GM23338 (cell line): ENCODE measurements at regions not wholly inside any gene's neighbourhood (a gene's known extent, or its start where the extent isn't known, plus 50 kb on each side); places are given as distances from the start of the nearest gene placed in this dataset.

ENCODE experiments used
- ATAC-seq: fragments of 200-7000 bp; cut with Tn5 transposase; 3 replicates; pipeline ENCODE4 v1.9.1; 2020
- DNase-seq: peaks from one replicate; pipeline ENCODE4 v3.0.0-alpha.2; 2015; ENCODE audit warnings: low spot score
- H2AFZ ChIP-seq: fragments of 200-600 bp; sonication (generic); 2 replicates; pipeline ENCODE4 v1.8.0; 2016; ENCODE audit warnings: antibody characterized with exemption, mild to moderate bottlenecking, moderate library complexity
- H3F3A ChIP-seq: fragments of 200-600 bp; sonication (generic); replicated peaks from 2 replicates; pipeline ENCODE4 v1.8.0; 2017; ENCODE audit warnings: antibody characterized with exemption, mixed run types, low read depth
- H3K27ac ChIP-seq: fragments of 200-600 bp; sonication (generic); 2 replicates; pipeline ENCODE4 v1.6.1; 2016; ENCODE audit warnings: low read depth
- H3K27me3 ChIP-seq: fragments of 200-600 bp; sonication (generic); 2 replicates; pipeline ENCODE4 v1.8.0; 2016; ENCODE audit warnings: mild to moderate bottlenecking, mixed run types, moderate library complexity; ENCODE audit not compliant: insufficient read depth
- H3K36me3 ChIP-seq: fragments of 200-600 bp; sonication (generic); 2 replicates; pipeline ENCODE4 v1.8.0; 2016; ENCODE audit warnings: mild to moderate bottlenecking; ENCODE audit not compliant: insufficient read depth
- H3K4me1 ChIP-seq: fragments of 200-600 bp; sonication (generic); 2 replicates; pipeline ENCODE4 v1.8.0; 2016; ENCODE audit warnings: mild to moderate bottlenecking, moderate library complexity; ENCODE audit not compliant: insufficient read depth
- H3K4me2 ChIP-seq: fragments of 200-600 bp; sonication (generic); 2 replicates; pipeline ENCODE4 v1.7.1; 2017; ENCODE audit warnings: mixed run types
- H3K4me3 ChIP-seq: fragments of 200-600 bp; sonication (generic); 2 replicates; pipeline ENCODE4 v1.6.1; 2016; ENCODE audit warnings: mixed run types
- H3K79me2 ChIP-seq: fragments of 200-600 bp; sonication (generic); replicated peaks from 2 replicates; pipeline ENCODE4 v1.8.0; 2017; ENCODE audit warnings: mild to moderate bottlenecking; ENCODE audit not compliant: insufficient read depth
- H3K9me2 ChIP-seq: fragments of 200-600 bp; sonication (generic); 2 replicates; pipeline ENCODE4 v1.8.0; 2017; ENCODE audit not compliant: insufficient read depth
- H4K20me1 ChIP-seq: fragments of 200-600 bp; sonication (generic); replicated peaks from 2 replicates; pipeline ENCODE4 v1.8.0; 2017; ENCODE audit warnings: mild to moderate bottlenecking; ENCODE audit not compliant: insufficient read depth
- H3K27ac Mint-ChIP-seq: 2 replicates; pipeline ENCODE4 v1.8.0; 2020; ENCODE audit warnings: inconsistent platforms, mild to moderate bottlenecking, moderate library complexity, mixed read lengths
- H3K27me3 Mint-ChIP-seq: 3 replicates; pipeline ENCODE4 v1.8.0; 2022; ENCODE audit warnings: low read depth, mild to moderate bottlenecking, moderate library complexity, mixed read lengths, inconsistent platforms; ENCODE audit not compliant: insufficient read depth, poor library complexity
- H3K36me3 Mint-ChIP-seq: 3 replicates; pipeline ENCODE4 v1.8.0; 2021; ENCODE audit warnings: low read depth, mild to moderate bottlenecking, inconsistent platforms, moderate library complexity, mixed read lengths
- H3K4me1 Mint-ChIP-seq: 3 replicates; pipeline ENCODE4 v1.8.0; 2020; ENCODE audit warnings: mild to moderate bottlenecking, inconsistent platforms, mixed read lengths
- H3K4me3 Mint-ChIP-seq: 3 replicates; pipeline ENCODE4 v1.8.0; 2021; ENCODE audit warnings: moderate library complexity, mild to moderate bottlenecking, inconsistent platforms, mixed read lengths
- H3K9me3 Mint-ChIP-seq: 3 replicates; pipeline ENCODE4 v1.8.0; 2020; ENCODE audit warnings: moderate library complexity, mild to moderate bottlenecking, inconsistent platforms, mixed read lengths
- EZH2 ChIP-seq: fragments of 200-600 bp; sonication (generic); IDR thresholded peaks from one replicate; pipeline ENCODE4 v1.8.0; 2017; ENCODE audit warnings: antibody characterized with exemption, mild to moderate bottlenecking, low read depth; ENCODE audit not compliant: unreplicated experiment
- EZH2phosphoT487 ChIP-seq: fragments of 200-600 bp; sonication (generic); IDR thresholded peaks from one replicate; pipeline ENCODE4 v1.8.1; 2018; ENCODE audit warnings: antibody characterized with exemption; ENCODE audit not compliant: unreplicated experiment
- JUNB ChIP-seq: IDR thresholded peaks from one replicate; pipeline ENCODE4 v1.6.1; 2016; ENCODE audit warnings: antibody characterized with exemption; ENCODE audit not compliant: unreplicated experiment
- NANOG ChIP-seq: IDR thresholded peaks from 2 replicates; pipeline ENCODE4 v1.6.1; 2016; ENCODE audit warnings: antibody characterized with exemption, borderline replicate concordance
- POLR2AphosphoS5 ChIP-seq: IDR thresholded peaks from 2 replicates; pipeline ENCODE4 v1.6.1; 2016; ENCODE audit warnings: antibody characterized with exemption, low read depth
- REST ChIP-seq: IDR thresholded peaks from one replicate; pipeline ENCODE4 v1.6.1; 2018; ENCODE audit warnings: antibody characterized with exemption; ENCODE audit not compliant: unreplicated experiment
- STAT1 ChIP-seq: IDR thresholded peaks from one replicate; pipeline ENCODE4 v1.6.1; 2016; ENCODE audit warnings: antibody characterized with exemption; ENCODE audit not compliant: unreplicated experiment
- ZNF114 ChIP-seq: fragments of 250-450 bp; sonication (Bioruptor Pico); IDR thresholded peaks from 2 replicates; pipeline ENCODE4 v1.5.0; 2020; ENCODE audit warnings: mild to moderate bottlenecking, moderate library complexity
- TF ChIP-seq, protein P1 (sequence below): IDR thresholded peaks from 2 replicates; pipeline ENCODE4 v1.6.1; 2016; ENCODE audit warnings: antibody characterized with exemption
- TF ChIP-seq, protein P2 (sequence below), 2 experiments: fragments of 200-600 bp in 1 of 2; sonication (generic) in 1 of 2; conservative IDR thresholded peaks; 2 replicates each; pipeline versions ENCODE4 v1.5.1 to v1.6.1; 2016 to 2017; ENCODE audit warnings: antibody characterized with exemption in 2 of 2, low read depth in 2 of 2, mild to moderate bottlenecking in 2 of 2, moderate library complexity in 1 of 2

DNA sequence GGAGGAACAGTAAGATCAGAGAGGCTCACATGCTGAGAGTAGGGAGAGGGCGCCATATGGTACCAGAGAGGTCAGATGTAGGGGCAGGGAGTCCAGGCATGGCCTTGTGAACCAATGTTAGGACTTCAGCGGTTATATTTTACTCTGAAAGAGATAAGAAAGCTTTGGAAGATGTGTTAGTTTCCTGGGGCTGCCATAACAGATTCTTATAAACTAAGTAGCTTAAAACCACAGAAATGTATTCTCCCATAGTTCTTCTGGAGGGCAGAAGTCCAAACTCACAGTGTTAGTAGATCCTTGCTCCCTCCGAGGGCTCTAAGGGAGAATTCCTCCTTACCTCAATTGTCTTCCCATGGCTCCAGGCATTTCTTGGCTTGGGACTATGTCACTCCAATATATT is 502.5 kb upstream of the ADGRL2 start:
- no peak overlapping the region for H3K4me3 Mint-ChIP-seq
- TF ChIP-seq STAT1 (no peak), NANOG (no peak)
- TF ChIP-seq, protein P1, sequence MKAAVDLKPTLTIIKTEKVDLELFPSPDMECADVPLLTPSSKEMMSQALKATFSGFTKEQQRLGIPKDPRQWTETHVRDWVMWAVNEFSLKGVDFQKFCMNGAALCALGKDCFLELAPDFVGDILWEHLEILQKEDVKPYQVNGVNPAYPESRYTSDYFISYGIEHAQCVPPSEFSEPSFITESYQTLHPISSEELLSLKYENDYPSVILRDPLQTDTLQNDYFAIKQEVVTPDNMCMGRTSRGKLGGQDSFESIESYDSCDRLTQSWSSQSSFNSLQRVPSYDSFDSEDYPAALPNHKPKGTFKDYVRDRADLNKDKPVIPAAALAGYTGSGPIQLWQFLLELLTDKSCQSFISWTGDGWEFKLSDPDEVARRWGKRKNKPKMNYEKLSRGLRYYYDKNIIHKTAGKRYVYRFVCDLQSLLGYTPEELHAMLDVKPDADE = no peak
- Histone ChIP-seq H3K4me1 (peaks cover 19% of the 10 kb centered on the region; the same call in 1 of the 2 replicates), H3K9me2 (peaks cover 23% of the 10 kb centered on the region), H2AFZ (no peak overlapping the region), H3K79me2 (no peaks in the 10 kb centered on the region), H3K27ac (no peak overlapping the region), H3K4me2 (no peak overlapping the region), H3F3A (no peaks in the 10 kb centered on the region), H3K4me3 (no peak overlapping the region), H4K20me1 (no peaks in the 10 kb centered on the region), H3K36me3 (no peaks in the 10 kb centered on the region), H3K27me3 (no peaks in the 10 kb centered on the region)
- DNase-seq (no peak), ATAC-seq (no peak)
- H3K27me3 Mint-ChIP-seq = peaks cover 3% of the 10 kb centered on the region
- H3K27ac Mint-ChIP-seq = no peak overlapping the region
- no peaks in the 10 kb centered on the region for H3K9me3 Mint-ChIP-seq
- H3K4me1 Mint-ChIP-seq = peaks cover 6% of the 10 kb centered on the region; the same call in 2 of the 3 replicates
- H3K36me3 Mint-ChIP-seq = no peaks in the 10 kb centered on the region

DNA sequence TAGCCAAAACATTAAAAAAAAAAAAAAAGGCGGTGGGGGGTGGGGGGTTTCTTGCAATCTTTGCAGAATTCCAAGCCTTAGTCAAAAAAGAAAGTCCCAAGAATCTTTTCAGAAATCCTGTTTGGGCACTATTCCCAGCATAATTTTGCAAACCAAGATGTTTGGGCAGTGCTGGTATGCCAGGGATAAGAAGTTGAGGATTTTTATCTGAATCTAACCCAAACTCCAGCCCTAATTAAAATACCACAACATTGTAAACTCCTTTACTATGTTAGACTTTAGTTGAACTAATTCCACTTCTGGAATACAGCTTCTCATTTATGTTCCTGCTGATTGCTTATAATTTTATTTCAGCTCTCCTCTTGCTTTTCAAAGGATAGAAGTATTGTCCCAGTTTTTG is 504.1 kb upstream of the ADGRL2 start:
- H3K9me3 Mint-ChIP-seq = no peaks in the 10 kb centered on the region
- peaks cover 19% of the 10 kb centered on the region; the same call in 1 of the 2 replicates for H3K4me1 ChIP-seq
- H2AFZ ChIP-seq = no peak overlapping the region
- no peaks in the 10 kb centered on the region for H4K20me1 ChIP-seq
- H3K36me3 ChIP-seq = no peaks in the 10 kb centered on the region
- no peak overlapping the region for H3K4me3 ChIP-seq
- no peak overlapping the region for H3K4me2 ChIP-seq
- H3K27me3 Mint-ChIP-seq = peaks cover 3% of the 10 kb centered on the region
- peaks cover 26% of the 10 kb centered on the region for H3K9me2 ChIP-seq
- H3K36me3 Mint-ChIP-seq = no peaks in the 10 kb centered on the region
- no peak overlapping the region for H3K27ac Mint-ChIP-seq
- no peak for ATAC-seq
- H3K4me1 Mint-ChIP-seq = peaks cover 2% of the 10 kb centered on the region; the same call in 2 of the 3 replicates
- DNase-seq = no peak
- no peak overlapping the region for H3K4me3 Mint-ChIP-seq
- no peaks in the 10 kb centered on the region for H3F3A ChIP-seq
- H3K27me3 ChIP-seq = no peaks in the 10 kb centered on the region
- H3K79me2 ChIP-seq = no peaks in the 10 kb centered on the region
- no peak overlapping the region for H3K27ac ChIP-seq
- TF ChIP-seq, protein P1 = no peak
- TF ChIP-seq EZH2phosphoT487 (no peak), JUNB (no peak), ZNF114 (no peak), REST (no peak), POLR2AphosphoS5 (no peak), NANOG (no peak), EZH2 (no peak)
- TF ChIP-seq, protein P2, sequence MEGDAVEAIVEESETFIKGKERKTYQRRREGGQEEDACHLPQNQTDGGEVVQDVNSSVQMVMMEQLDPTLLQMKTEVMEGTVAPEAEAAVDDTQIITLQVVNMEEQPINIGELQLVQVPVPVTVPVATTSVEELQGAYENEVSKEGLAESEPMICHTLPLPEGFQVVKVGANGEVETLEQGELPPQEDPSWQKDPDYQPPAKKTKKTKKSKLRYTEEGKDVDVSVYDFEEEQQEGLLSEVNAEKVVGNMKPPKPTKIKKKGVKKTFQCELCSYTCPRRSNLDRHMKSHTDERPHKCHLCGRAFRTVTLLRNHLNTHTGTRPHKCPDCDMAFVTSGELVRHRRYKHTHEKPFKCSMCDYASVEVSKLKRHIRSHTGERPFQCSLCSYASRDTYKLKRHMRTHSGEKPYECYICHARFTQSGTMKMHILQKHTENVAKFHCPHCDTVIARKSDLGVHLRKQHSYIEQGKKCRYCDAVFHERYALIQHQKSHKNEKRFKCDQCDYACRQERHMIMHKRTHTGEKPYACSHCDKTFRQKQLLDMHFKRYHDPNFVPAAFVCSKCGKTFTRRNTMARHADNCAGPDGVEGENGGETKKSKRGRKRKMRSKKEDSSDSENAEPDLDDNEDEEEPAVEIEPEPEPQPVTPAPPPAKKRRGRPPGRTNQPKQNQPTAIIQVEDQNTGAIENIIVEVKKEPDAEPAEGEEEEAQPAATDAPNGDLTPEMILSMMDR (conservative IDR thresholded peaks at IDR 0.05; ENCODE audit: low read depth in 2 of 2) = no peak
